Smooth muscle cell (in vitro differentiated cells): ENCODE measurements at regions not wholly inside any gene's neighbourhood (a gene's known extent, or its start where the extent isn't known, plus 50 kb on each side); places are given as distances from the start of the nearest gene placed in this dataset.
A peak's percentile ranks its signal among the peaks of the same experiment; 100 is the strongest.

Source experiments
- DNase-seq: peaks from one replicate; lab custom pipeline; 2025; ENCODE audit not compliant: unreplicated experiment; lab: John Stamatoyannopoulos, UW
- H2AFZ ChIP-seq: fragments of 200-600 bp; sonication (generic); 2 replicates; pipeline ENCODE4 v1.6.0; 2016; ENCODE audit warnings: antibody characterized with exemption, low read depth, mild to moderate bottlenecking
- H3F3A ChIP-seq: fragments of 200-600 bp; sonication (generic); 2 replicates; pipeline ENCODE4 v1.6.0; 2017; ENCODE audit warnings: antibody characterized with exemption, low read depth
- H3K27ac ChIP-seq: fragments of 200-600 bp; sonication (generic); 2 replicates; pipeline ENCODE4 v1.5.1; 2016; ENCODE audit warnings: low read depth, mild to moderate bottlenecking
- H3K27me3 ChIP-seq: fragments of 200-600 bp; sonication (generic); 2 replicates; pipeline ENCODE4 v1.6.1; 2016; ENCODE audit warnings: low read depth, mild to moderate bottlenecking
- H3K36me3 ChIP-seq: fragments of 200-600 bp; sonication (generic); 2 replicates; pipeline ENCODE4 v1.5.1; 2016; ENCODE audit warnings: low read depth
- H3K4me1 ChIP-seq: fragments of 200-600 bp; sonication (generic); 2 replicates; pipeline ENCODE4 v1.5.1; 2016; ENCODE audit warnings: low read depth
- H3K4me2 ChIP-seq: fragments of 200-600 bp; sonication (generic); 2 replicates; pipeline ENCODE4 v1.6.0; 2016; ENCODE audit warnings: mild to moderate bottlenecking
- H3K4me3 ChIP-seq: fragments of 200-600 bp; sonication (generic); 2 replicates; pipeline ENCODE4 v1.5.1; 2016; ENCODE audit warnings: mild to moderate bottlenecking
- H3K79me2 ChIP-seq: fragments of 200-600 bp; sonication (generic); 2 replicates; pipeline ENCODE4 v1.6.0; 2016; ENCODE audit warnings: low read depth, mild to moderate bottlenecking
- H3K9ac ChIP-seq: fragments of 200-600 bp; sonication (generic); 2 replicates; pipeline ENCODE4 v1.6.0; 2016; ENCODE audit warnings: low read depth
- H3K9me3 ChIP-seq: fragments of 200-600 bp; sonication (generic); replicated peaks from 2 replicates; pipeline ENCODE4 v1.5.1; 2016; ENCODE audit warnings: low read depth
- H4K20me1 ChIP-seq: fragments of 200-600 bp; sonication (generic); 2 replicates; pipeline ENCODE4 v1.6.0; 2016; ENCODE audit warnings: low read depth
- CTCF ChIP-seq: fragments of 200-600 bp; sonication (generic); IDR thresholded peaks from 2 replicates; pipeline ENCODE4 v1.5.1; 2017; ENCODE audit warnings: borderline replicate concordance, mild to moderate bottlenecking, antibody characterized with exemption; ENCODE audit not compliant: insufficient read depth, poor library complexity, severe bottlenecking
- WGBS: methylation state at CpG from one replicate; pipeline ENCODE4 v1.1.7; 2016; ENCODE audit warnings: low lambda C conversion rate; 5-methylcytosine and 5-hydroxymethylcytosine counted together

DNA sequence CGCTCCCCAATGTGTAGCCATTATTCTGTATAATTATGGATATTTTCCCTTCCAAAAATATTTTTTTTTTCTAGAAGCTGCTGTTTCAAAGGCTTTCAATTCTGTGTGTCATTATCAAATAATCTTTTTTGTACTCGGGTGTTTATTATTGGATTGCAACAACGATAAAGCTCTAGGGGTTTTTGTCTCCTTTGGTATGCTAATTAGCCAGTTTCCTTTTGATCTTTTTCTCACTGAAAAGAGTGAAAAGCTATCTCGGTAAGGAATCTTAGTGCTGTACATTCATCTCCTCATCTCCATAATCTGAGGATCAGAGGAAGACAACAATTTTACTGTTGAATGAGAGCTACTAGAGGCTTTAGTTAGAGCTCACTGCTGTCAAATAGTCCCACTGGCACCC, 136.6 kb downstream of the OLFM4 start:
- H3K4me2 ChIP-seq: no peak overlapping the region
- no peak for DNase-seq
- H3K4me1 ChIP-seq: peaks cover 37% of the 10 kb centered on the region
- H3K36me3 ChIP-seq: no peaks in the 10 kb centered on the region
- no peaks in the 10 kb centered on the region for H4K20me1 ChIP-seq
- 27% methylated on average over 4 of the region's 4 CpGs for WGBS
- H3K9me3 ChIP-seq: no peaks in the 10 kb centered on the region
- H3K4me3 ChIP-seq: no peak overlapping the region
- H3K27me3 ChIP-seq: no peaks in the 10 kb centered on the region
- H3K79me2 ChIP-seq: no peaks in the 10 kb centered on the region
- no peaks in the 10 kb centered on the region for H3F3A ChIP-seq
- no peak for TF ChIP-seq CTCF
- no peak overlapping the region for H2AFZ ChIP-seq
- H3K27ac ChIP-seq: no peak overlapping the region
- no peak overlapping the region for H3K9ac ChIP-seq

- no peaks in the 10 kb centered on the region for H3F3A ChIP-seq
- no peak overlapping the region for H3K4me2 ChIP-seq
- no peak overlapping the region for H2AFZ ChIP-seq
- 61% methylated on average over 3 of the region's 3 CpGs for WGBS
- no peak overlapping the region for H3K27ac ChIP-seq
- H3K4me1 ChIP-seq: peaks cover 20% of the 10 kb centered on the region
- H3K9ac ChIP-seq: no peak overlapping the region
- H3K4me3 ChIP-seq: no peak overlapping the region
- H4K20me1 ChIP-seq: no peaks in the 10 kb centered on the region
- no peaks in the 10 kb centered on the region for H3K36me3 ChIP-seq
- no peaks in the 10 kb centered on the region for H3K79me2 ChIP-seq
- DNase-seq: no peak
- TF ChIP-seq CTCF: no peak
- no peaks in the 10 kb centered on the region for H3K27me3 ChIP-seq
- no peaks in the 10 kb centered on the region for H3K9me3 ChIP-seq
These were observed 138.9 kb downstream of the OLFM4 start for GRCh38 chr13:53167561-53167960.

DNA sequence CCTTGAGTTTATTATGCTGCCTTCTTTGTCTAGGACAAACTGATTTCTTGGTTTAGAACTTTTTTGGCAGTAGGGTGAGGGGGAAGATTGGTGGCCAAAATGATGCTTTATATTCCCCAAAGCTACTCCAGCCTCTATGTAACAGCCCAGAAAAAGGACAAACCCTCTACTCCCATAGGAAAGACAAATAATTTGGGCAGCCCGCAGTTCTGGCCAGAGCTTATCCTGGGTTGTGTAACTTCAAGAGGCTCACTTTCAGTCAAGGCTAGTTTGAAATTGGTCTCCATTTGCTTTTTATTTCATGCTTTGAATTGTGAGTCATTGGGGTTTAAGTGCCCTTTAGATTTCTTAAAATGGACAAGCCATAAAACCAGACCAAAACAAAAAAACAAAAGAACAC, 142.3 kb downstream of the OLFM4 start:
- WGBS: 50% methylated on average over 1 of the region's 1 CpG
- H2AFZ ChIP-seq: peak overlapping the region; percentile 7

More for the DNA sequence above, 142.3 kb downstream of the OLFM4 start:
- Histone ChIP-seq H3K4me1 (peaks cover 6% of the 10 kb centered on the region), H4K20me1 (no peaks in the 10 kb centered on the region), H3K9me3 (no peaks in the 10 kb centered on the region), H3K4me2 (no peak overlapping the region), H3K4me3 (no peak overlapping the region), H3K36me3 (no peaks in the 10 kb centered on the region), H3K27ac (no peak overlapping the region), H3F3A (no peaks in the 10 kb centered on the region), H3K9ac (no peak overlapping the region), H3K27me3 (no peaks in the 10 kb centered on the region), H3K79me2 (no peaks in the 10 kb centered on the region)
- no peak for DNase-seq
- TF ChIP-seq CTCF: no peak
